ENCODE measurements at regions not wholly inside any gene's neighbourhood (a gene's known extent, or its start where the extent isn't known, plus 50 kb on each side); places are given as distances from the start of the nearest gene placed in this dataset.

DNA sequence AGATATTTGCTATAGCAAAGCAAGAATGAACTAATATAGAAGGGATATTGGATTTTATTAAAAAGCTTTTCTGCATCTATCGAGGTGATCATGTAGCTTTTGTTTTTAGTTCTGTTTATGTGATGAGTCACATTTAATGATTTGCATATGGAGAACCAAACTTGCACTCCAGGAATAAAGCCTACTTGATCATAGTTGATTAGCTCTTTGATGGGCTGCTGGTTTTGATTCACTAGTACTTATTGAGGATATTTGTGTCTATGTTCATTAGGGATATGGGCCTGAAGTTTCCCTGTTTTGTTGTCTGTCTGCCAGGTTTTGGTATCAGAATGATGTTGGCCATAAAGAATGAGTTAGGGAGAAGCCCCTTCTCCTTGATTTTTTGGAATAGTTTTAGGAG, 310.7 kb downstream of the ARPP21 start:
- TF ChIP-seq, protein P1, sequence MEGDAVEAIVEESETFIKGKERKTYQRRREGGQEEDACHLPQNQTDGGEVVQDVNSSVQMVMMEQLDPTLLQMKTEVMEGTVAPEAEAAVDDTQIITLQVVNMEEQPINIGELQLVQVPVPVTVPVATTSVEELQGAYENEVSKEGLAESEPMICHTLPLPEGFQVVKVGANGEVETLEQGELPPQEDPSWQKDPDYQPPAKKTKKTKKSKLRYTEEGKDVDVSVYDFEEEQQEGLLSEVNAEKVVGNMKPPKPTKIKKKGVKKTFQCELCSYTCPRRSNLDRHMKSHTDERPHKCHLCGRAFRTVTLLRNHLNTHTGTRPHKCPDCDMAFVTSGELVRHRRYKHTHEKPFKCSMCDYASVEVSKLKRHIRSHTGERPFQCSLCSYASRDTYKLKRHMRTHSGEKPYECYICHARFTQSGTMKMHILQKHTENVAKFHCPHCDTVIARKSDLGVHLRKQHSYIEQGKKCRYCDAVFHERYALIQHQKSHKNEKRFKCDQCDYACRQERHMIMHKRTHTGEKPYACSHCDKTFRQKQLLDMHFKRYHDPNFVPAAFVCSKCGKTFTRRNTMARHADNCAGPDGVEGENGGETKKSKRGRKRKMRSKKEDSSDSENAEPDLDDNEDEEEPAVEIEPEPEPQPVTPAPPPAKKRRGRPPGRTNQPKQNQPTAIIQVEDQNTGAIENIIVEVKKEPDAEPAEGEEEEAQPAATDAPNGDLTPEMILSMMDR (IDR thresholded peaks at IDR 0.05) = no peak
- no peak for TF ChIP-seq POLR2A (IDR thresholded peaks at IDR 0.05)

All from lower leg skin (tissue), 3 donors.